ENCODE measurements at regions not wholly inside any gene's neighbourhood (a gene's known extent, or its start where the extent isn't known, plus 50 kb on each side); places are given as distances from the start of the nearest gene placed in this dataset.
"Not testable (repeated sequence)": the region's sequence is repeated elsewhere in the genome, so short reads cannot be mapped to it uniquely, and the experiment has no call there.

DNA sequence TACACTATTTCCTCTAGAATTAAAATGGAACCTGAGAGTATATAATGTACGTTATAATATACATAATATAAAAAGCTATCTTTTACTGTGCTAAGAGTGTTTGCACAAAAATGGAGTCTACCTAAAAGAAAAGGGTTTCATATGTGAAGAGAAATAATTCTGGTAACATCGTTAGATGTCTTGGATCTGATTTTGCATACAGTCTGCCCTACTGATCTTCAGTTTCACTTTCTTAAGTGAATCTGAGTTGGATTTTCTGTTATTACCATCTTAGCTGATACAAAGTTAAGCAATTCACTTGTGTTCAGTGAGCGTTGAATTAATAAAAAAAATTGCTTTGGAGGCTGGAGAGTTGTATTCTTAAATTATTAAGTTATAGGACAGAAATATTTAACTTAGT lies 502.1 kb upstream of the TMEFF2 start:
- H3K9me3 ChIP-seq, result no peaks in the 10 kb centered on the region
- H3K4me1 ChIP-seq, result no peaks in the 10 kb centered on the region
- DNase-seq, result no peak
- no peak for TF ChIP-seq POLR2AphosphoS5 (IDR thresholded peaks at IDR 0.05)
- TF ChIP-seq, protein P1, sequence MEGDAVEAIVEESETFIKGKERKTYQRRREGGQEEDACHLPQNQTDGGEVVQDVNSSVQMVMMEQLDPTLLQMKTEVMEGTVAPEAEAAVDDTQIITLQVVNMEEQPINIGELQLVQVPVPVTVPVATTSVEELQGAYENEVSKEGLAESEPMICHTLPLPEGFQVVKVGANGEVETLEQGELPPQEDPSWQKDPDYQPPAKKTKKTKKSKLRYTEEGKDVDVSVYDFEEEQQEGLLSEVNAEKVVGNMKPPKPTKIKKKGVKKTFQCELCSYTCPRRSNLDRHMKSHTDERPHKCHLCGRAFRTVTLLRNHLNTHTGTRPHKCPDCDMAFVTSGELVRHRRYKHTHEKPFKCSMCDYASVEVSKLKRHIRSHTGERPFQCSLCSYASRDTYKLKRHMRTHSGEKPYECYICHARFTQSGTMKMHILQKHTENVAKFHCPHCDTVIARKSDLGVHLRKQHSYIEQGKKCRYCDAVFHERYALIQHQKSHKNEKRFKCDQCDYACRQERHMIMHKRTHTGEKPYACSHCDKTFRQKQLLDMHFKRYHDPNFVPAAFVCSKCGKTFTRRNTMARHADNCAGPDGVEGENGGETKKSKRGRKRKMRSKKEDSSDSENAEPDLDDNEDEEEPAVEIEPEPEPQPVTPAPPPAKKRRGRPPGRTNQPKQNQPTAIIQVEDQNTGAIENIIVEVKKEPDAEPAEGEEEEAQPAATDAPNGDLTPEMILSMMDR (IDR thresholded peaks at IDR 0.05), result no peak
- no peak overlapping the region for H3K4me3 ChIP-seq
- intact Hi-C loops (cut with DNase I), result no loop called here
- H3K27me3 ChIP-seq, result no peaks in the 10 kb centered on the region
- no peaks in the 10 kb centered on the region for H3K36me3 ChIP-seq
- no peak overlapping the region for H3K27ac ChIP-seq
- 63 to 86% methylated on average over 3 of the region's 3 CpGs for WGBS, 2 donors

DNA sequence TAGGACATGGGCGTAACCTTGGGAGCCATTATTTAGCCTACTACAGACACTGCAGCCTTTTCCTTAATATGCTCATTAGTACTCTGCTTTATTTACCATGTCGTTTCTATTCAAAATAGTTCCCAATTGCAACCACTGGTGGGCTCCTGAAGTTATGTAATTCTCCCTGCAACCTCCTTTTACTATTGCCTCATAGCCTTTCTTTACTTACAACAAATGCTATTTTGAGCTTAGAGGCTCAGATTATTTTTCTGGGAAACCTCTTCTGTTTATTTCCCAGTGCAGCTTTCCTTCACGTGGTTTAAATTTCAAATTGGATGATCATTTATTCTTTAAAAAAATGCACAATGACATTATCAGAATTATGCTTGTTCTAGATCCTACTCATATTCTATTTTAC lies 492.3 kb upstream of the TMEFF2 start:
- no peak for DNase-seq
- TF ChIP-seq POLR2AphosphoS5 (IDR thresholded peaks at IDR 0.05) (no peak), POLR2A (IDR thresholded peaks at IDR 0.05) (no peak), EP300 (IDR thresholded peaks at IDR 0.05) (no peak)
- TF ChIP-seq, protein P1 (IDR thresholded peaks at IDR 0.05), result no peak
- intact Hi-C loops (cut with DNase I), result no loop called here
- Histone ChIP-seq H3K9me3 (no peaks in the 10 kb centered on the region), H3K27me3 (no peaks in the 10 kb centered on the region), H3K36me3 (no peaks in the 10 kb centered on the region), H3K4me1 (no peaks in the 10 kb centered on the region), H3K27ac (no peak overlapping the region), H3K4me3 (no peak overlapping the region)
- WGBS, 2 donors, result 63 to 68% methylated on average over 3 of the region's 3 CpGs

DNA sequence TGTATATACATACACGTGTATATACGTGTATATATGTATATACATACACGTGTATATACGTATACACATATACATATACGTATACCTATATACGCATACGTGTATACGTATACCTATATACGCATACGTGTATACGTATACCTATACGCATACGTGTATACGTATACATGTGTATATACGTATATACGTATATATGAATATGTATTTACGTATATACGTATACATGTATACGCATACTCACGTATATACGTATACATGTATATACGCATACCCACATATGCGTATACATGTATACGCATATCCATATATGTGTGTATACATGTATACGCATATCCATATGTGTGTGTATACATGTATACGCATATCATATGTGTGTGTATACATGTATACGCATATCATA lies 487.8 kb upstream of the TMEFF2 start:
- WGBS, 2 donors, result 96 to 98% methylated on average over 27 of the region's 27 CpGs
- H3K27ac ChIP-seq; H3K27me3 ChIP-seq; H3K9me3 ChIP-seq; H3K36me3 ChIP-seq; intact Hi-C loops (cut with DNase I); H3K4me3 ChIP-seq; DNase-seq; H3K4me1 ChIP-seq: not testable (repeated sequence)

DNA sequence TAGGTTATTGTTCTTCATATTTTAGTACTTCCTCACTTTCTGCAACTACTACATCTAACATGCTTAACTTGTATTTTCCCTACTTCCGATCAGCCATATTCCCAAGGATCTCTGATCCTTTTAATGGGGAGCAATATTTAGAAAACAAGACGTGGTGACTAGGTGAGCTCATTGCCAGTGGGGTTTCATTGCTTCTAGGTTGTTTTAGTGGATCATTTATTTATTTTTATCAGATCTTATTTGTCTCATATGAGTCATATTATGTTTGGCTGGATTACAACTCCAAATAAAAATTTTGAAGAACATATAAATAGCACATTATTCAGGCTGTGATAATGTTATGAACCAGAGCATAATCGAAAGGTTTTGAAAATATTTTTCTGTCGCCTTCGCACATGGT lies 480.9 kb upstream of the TMEFF2 start:
- TF ChIP-seq POLR2A (IDR thresholded peaks at IDR 0.05), result no peak
- no peak for TF ChIP-seq EP300 (IDR thresholded peaks at IDR 0.05)
- TF ChIP-seq POLR2AphosphoS5 (IDR thresholded peaks at IDR 0.05), result no peak
- TF ChIP-seq, protein P1 (IDR thresholded peaks at IDR 0.05), result no peak
- no peak overlapping the region for H3K4me3 ChIP-seq
- no peak overlapping the region for H3K27ac ChIP-seq
- H3K36me3 ChIP-seq, result no peaks in the 10 kb centered on the region
- H3K27me3 ChIP-seq, result no peaks in the 10 kb centered on the region
- H3K4me1 ChIP-seq, result no peaks in the 10 kb centered on the region
- no peak for DNase-seq
- intact Hi-C loops (cut with DNase I), result no loop called here
- WGBS, 2 donors, result 80 to 85% methylated on average over 5 of the region's 5 CpGs
- no peaks in the 10 kb centered on the region for H3K9me3 ChIP-seq

DNA sequence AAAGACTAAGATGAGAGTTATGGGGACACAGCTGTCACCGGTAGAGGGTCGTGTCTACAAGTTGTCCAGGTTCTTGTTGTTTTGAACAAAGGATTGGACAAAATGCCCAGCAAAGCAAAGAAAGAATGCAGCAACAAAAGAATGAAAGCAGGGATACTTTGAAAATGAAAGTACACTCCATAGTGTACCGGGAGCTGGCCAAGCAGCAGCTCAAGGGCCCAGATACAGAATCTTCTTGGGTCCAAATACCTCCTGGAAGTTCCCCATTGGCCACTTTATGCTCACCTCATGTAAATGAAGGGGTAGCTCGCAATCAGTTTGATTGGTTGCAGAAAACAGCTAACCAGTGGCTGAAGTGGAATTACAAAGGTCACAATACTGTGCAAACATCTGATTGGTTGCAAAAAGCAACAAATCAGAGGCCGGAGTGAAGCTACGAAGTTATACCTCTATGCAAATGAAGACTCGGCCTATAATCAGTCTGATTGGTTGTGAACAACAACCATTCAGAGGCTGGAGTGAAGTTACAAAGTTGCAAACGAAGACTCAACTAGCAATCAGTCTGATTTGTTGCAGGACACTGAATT lies 474.9 kb upstream of the TMEFF2 start:
- 81 to 86% methylated on average over 8 of the region's 8 CpGs for WGBS, 2 donors

DNA sequence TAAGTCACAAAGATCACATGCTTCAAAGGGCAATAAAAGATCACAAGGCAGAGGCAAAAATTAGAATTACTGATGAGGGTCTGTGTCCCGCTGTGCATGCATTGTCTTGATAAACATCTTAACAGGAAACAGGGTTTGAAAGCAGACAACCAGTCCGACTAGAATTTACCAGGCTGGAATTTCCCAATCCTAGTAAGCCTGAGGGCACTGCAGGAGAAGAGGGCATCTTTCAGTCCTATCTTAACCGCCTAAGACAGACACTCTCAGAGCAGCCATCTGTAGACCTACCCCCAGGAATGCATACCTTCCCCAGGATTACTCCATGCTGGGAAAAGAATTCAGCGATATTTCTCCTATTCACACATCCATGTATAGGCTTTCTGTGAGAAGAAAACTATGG lies 465.8 kb upstream of the TMEFF2 start:
- intact Hi-C loops (cut with DNase I); DNase-seq; H3K9me3 ChIP-seq; H3K4me3 ChIP-seq; H3K27me3 ChIP-seq; H3K27ac ChIP-seq; H3K36me3 ChIP-seq; H3K4me1 ChIP-seq: not testable (repeated sequence)
- 79 to 82% methylated on average over 4 of the region's 4 CpGs for WGBS, 2 donors

More for the DNA sequence above, 474.9 kb upstream of the TMEFF2 start:
- no peak for DNase-seq
- Histone ChIP-seq H3K9me3 (no peaks in the 10 kb centered on the region), H3K4me1 (no peaks in the 10 kb centered on the region), H3K27ac (no peak overlapping the region), H3K36me3 (no peaks in the 10 kb centered on the region), H3K27me3 (no peaks in the 10 kb centered on the region), H3K4me3 (no peak overlapping the region)
- TF ChIP-seq POLR2AphosphoS5 (IDR thresholded peaks at IDR 0.05) (no peak), POLR2A (IDR thresholded peaks at IDR 0.05) (no peak), EP300 (IDR thresholded peaks at IDR 0.05) (no peak)
- TF ChIP-seq, protein P1 (IDR thresholded peaks at IDR 0.05), result no peak
- intact Hi-C loops (cut with DNase I), result no loop called here

All from sigmoid colon (tissue), 6 donors.